ENCODE measurements at regions not wholly inside any gene's neighbourhood (a gene's known extent, or its start where the extent isn't known, plus 50 kb on each side); places are given as distances from the start of the nearest gene placed in this dataset.

- 53 to 64% (median 56%) methylated on average over 3 of the region's 3 CpGs for WGBS, 3 donors
- no peak for TF ChIP-seq CTCF (IDR thresholded peaks at IDR 0.05)
These were observed 67.6 kb upstream of the CYP2D6 start for GRCh38 chr22:42198226-42198625.

GRCh38 chr22:42196454-42196853 lies 65.8 kb upstream of the CYP2D6 start:
- H3K27ac ChIP-seq = no peak overlapping the region
- ATAC-seq = no peak
- DNase-seq = no peak
- H3K4me1 ChIP-seq = peaks cover 5% of the 10 kb centered on the region
- H3K36me3 ChIP-seq (ENCODE audit: insufficient read depth in 1 of 2, low read depth in 1 of 2) = no peaks in the 10 kb centered on the region
- no peak for TF ChIP-seq CTCF (IDR thresholded peaks at IDR 0.05)
- no peaks in the 10 kb centered on the region for H3K27me3 ChIP-seq (ENCODE audit: insufficient read depth in 3 of 3, low read length in 2 of 3)
- no peak overlapping the region for H3K4me3 ChIP-seq
- no peaks in the 10 kb centered on the region for H3K9me3 ChIP-seq
- 93 to 96% (median 94%) methylated on average over 2 of the region's 2 CpGs for WGBS, 3 donors
- intact Hi-C loops (cut with DNase I) = no loop called here

More at GRCh38 chr22:42198226-42198625, 67.6 kb upstream of the CYP2D6 start:
- no peaks in the 10 kb centered on the region for H3K9me3 ChIP-seq
- H3K4me1 ChIP-seq = no peaks in the 10 kb centered on the region
- H3K27ac ChIP-seq = no peak overlapping the region
- peaks cover 0 to 5% of the 10 kb centered on the region in 2 donors for H3K36me3 ChIP-seq (ENCODE audit: insufficient read depth in 1 of 2, low read depth in 1 of 2)
- no peak overlapping the region for H3K4me3 ChIP-seq
- intact Hi-C loops (cut with DNase I) = no loop called here
- ATAC-seq (no peak), DNase-seq (no peak)
- H3K27me3 ChIP-seq (ENCODE audit: insufficient read depth in 3 of 3, low read length in 2 of 3) = no peaks in the 10 kb centered on the region

- DNase-seq = no peak
- Histone ChIP-seq H3K9me3 (no peaks in the 10 kb centered on the region), H3K4me1 (peaks cover 5% of the 10 kb centered on the region), H3K27me3 (ENCODE audit: insufficient read depth in 3 of 3, low read length in 2 of 3) (no peaks in the 10 kb centered on the region), H3K27ac (no peak overlapping the region), H3K4me3 (no peak overlapping the region), H3K36me3 (ENCODE audit: insufficient read depth in 1 of 2, low read depth in 1 of 2) (no peaks in the 10 kb centered on the region)
- no peak for ATAC-seq
- TF ChIP-seq CTCF (IDR thresholded peaks at IDR 0.05) = no peak
- intact Hi-C loops (cut with DNase I) = no loop called here
These were observed 64.3 kb upstream of the CYP2D6 start for GRCh38 chr22:42194953-42195352.

- no peaks in the 10 kb centered on the region for H3K9me3 ChIP-seq
- H3K36me3 ChIP-seq (ENCODE audit: insufficient read depth in 1 of 2, low read depth in 1 of 2) = no peaks in the 10 kb centered on the region
- no peak for DNase-seq
- H3K27ac ChIP-seq = no peak overlapping the region
- ATAC-seq = no peak
- no peak for TF ChIP-seq CTCF (IDR thresholded peaks at IDR 0.05)
- H3K4me1 ChIP-seq = peaks cover 5% of the 10 kb centered on the region
- H3K4me3 ChIP-seq = no peak overlapping the region
- intact Hi-C loops (cut with DNase I) = no loop called here
- no peaks in the 10 kb centered on the region for H3K27me3 ChIP-seq (ENCODE audit: insufficient read depth in 3 of 3, low read length in 2 of 3)
- 90 to 96% (median 95%) methylated on average over 10 of the region's 10 CpGs for WGBS, 3 donors
These were observed 63.7 kb upstream of the CYP2D6 start for GRCh38 chr22:42194104-42194851.

- no peak overlapping the region for H3K27ac ChIP-seq
- TF ChIP-seq CTCF (IDR thresholded peaks at IDR 0.05) = no peak
- H3K4me1 ChIP-seq = peaks cover 5% of the 10 kb centered on the region
- H3K27me3 ChIP-seq (ENCODE audit: insufficient read depth in 3 of 3, low read length in 2 of 3) = no peaks in the 10 kb centered on the region
- no peaks in the 10 kb centered on the region for H3K9me3 ChIP-seq
- no peak overlapping the region for H3K4me3 ChIP-seq
- H3K36me3 ChIP-seq (ENCODE audit: insufficient read depth in 1 of 2, low read depth in 1 of 2) = no peaks in the 10 kb centered on the region
- intact Hi-C loops (cut with DNase I) = no loop called here
- ATAC-seq (no peak), DNase-seq (no peak)
- 26 to 56% (median 30%) methylated on average over 3 of the region's 3 CpGs for WGBS, 3 donors
These were observed 61.9 kb upstream of the CYP2D6 start for GRCh38 chr22:42192547-42192946.

Measured in psoas muscle (tissue), 7 donors.